Osteocyte (in vitro differentiated cells): ENCODE measurements at regions not wholly inside any gene's neighbourhood (a gene's known extent, or its start where the extent isn't known, plus 50 kb on each side); places are given as distances from the start of the nearest gene placed in this dataset.

ENCODE experiments used
- DNase-seq: peaks from one replicate; pipeline ENCODE4 v3.0.0; 2021; ENCODE audit warnings: mixed read lengths; ENCODE audit not compliant: unreplicated experiment; ENCODE audit errors: extremely low spot score
- H3K27ac Mint-ChIP-seq: one replicate; pipeline ENCODE4 v1.8.0; 2021; ENCODE audit warnings: mild to moderate bottlenecking, mixed read lengths; ENCODE audit not compliant: unreplicated experiment
- H3K27me3 Mint-ChIP-seq: one replicate; pipeline ENCODE4 v1.8.0; 2021; ENCODE audit warnings: mixed read lengths; ENCODE audit not compliant: unreplicated experiment
- H3K36me3 Mint-ChIP-seq: one replicate; pipeline ENCODE4 v1.8.0; 2021; ENCODE audit warnings: mixed read lengths; ENCODE audit not compliant: unreplicated experiment
- H3K4me1 Mint-ChIP-seq: one replicate; pipeline ENCODE4 v1.8.0; 2021; ENCODE audit warnings: mixed read lengths; ENCODE audit not compliant: unreplicated experiment
- H3K4me3 Mint-ChIP-seq: one replicate; pipeline ENCODE4 v1.8.0; 2021; ENCODE audit warnings: mild to moderate bottlenecking, moderate library complexity, mixed read lengths; ENCODE audit not compliant: unreplicated experiment
- H3K9me3 Mint-ChIP-seq: one replicate; pipeline ENCODE4 v1.8.0; 2021; ENCODE audit warnings: mixed read lengths; ENCODE audit not compliant: unreplicated experiment
- TF ChIP-seq, protein P1 (sequence below): fragments of 200-600 bp; sonication (generic); IDR thresholded peaks from 2 replicates; pipeline ENCODE4 v1.5.0; 2021; ENCODE audit warnings: antibody characterized with exemption, mild to moderate bottlenecking, moderate library complexity

DNA sequence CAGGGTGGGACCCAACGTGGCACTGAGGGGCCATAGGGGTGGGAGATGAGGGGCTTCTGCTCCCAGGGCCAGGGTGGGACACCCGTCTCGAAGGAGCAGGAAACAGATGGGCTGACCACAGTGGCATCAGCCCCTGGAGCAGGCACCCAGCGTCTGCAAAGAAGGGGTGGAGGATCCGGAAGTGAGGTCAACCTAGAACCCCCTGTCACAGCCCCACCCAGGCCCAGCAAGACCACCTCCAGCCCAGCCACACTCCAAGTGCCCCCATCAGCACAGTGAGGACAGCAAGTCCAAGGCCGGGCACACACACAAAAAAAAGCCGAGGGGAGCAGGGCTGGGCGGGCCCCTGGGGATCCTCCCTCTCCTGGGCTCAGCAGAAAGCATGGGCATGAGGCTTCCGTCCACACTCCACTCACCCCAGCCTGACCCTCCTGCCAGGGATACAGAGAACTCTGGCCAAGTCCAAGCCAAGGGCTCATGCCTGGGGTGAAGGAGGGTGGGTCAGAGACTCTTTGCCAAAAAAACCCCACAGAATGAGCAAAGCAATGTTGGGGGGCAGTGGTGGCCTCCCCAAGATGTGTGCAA lies 111.0 kb downstream of the FOXL3 start:
- peaks cover 28% of the 10 kb centered on the region for H3K9me3 Mint-ChIP-seq
- no peak overlapping the region for H3K4me3 Mint-ChIP-seq
- no peak overlapping the region for H3K27ac Mint-ChIP-seq
- TF ChIP-seq, protein P1, sequence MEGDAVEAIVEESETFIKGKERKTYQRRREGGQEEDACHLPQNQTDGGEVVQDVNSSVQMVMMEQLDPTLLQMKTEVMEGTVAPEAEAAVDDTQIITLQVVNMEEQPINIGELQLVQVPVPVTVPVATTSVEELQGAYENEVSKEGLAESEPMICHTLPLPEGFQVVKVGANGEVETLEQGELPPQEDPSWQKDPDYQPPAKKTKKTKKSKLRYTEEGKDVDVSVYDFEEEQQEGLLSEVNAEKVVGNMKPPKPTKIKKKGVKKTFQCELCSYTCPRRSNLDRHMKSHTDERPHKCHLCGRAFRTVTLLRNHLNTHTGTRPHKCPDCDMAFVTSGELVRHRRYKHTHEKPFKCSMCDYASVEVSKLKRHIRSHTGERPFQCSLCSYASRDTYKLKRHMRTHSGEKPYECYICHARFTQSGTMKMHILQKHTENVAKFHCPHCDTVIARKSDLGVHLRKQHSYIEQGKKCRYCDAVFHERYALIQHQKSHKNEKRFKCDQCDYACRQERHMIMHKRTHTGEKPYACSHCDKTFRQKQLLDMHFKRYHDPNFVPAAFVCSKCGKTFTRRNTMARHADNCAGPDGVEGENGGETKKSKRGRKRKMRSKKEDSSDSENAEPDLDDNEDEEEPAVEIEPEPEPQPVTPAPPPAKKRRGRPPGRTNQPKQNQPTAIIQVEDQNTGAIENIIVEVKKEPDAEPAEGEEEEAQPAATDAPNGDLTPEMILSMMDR = no peak
- H3K4me1 Mint-ChIP-seq = peaks cover 2% of the 10 kb centered on the region
- peaks cover 10% of the 10 kb centered on the region for H3K36me3 Mint-ChIP-seq
- no peak for DNase-seq
- peaks cover 51% of the 10 kb centered on the region for H3K27me3 Mint-ChIP-seq

DNA sequence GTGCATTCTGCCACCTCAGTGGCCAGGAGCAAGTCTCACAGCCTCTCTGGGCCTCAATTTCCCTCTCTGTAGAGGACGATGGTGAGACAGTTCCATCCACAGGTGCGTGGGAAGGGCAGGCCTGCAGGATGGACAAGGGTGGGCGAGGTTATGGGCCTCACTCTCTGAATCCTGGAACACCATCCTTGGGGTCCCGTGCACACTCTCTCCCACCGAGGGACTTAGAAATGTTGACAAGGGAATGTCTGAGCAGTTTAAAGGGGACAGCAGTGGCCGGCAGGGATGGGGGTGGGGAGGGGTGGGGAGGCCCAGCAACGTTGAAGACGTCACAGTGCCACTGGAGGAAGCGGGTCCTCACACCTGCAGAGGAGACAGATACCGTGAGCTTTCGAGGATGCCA lies 111.5 kb downstream of the FOXL3 start:
- H3K9me3 Mint-ChIP-seq = peaks cover 23% of the 10 kb centered on the region
- H3K27me3 Mint-ChIP-seq = peaks cover 51% of the 10 kb centered on the region
- no peak overlapping the region for H3K4me3 Mint-ChIP-seq
- DNase-seq = no peak
- peaks cover 6% of the 10 kb centered on the region for H3K36me3 Mint-ChIP-seq
- TF ChIP-seq, protein P1 = no peak
- peaks cover 2% of the 10 kb centered on the region for H3K4me1 Mint-ChIP-seq
- H3K27ac Mint-ChIP-seq = no peak overlapping the region

DNA sequence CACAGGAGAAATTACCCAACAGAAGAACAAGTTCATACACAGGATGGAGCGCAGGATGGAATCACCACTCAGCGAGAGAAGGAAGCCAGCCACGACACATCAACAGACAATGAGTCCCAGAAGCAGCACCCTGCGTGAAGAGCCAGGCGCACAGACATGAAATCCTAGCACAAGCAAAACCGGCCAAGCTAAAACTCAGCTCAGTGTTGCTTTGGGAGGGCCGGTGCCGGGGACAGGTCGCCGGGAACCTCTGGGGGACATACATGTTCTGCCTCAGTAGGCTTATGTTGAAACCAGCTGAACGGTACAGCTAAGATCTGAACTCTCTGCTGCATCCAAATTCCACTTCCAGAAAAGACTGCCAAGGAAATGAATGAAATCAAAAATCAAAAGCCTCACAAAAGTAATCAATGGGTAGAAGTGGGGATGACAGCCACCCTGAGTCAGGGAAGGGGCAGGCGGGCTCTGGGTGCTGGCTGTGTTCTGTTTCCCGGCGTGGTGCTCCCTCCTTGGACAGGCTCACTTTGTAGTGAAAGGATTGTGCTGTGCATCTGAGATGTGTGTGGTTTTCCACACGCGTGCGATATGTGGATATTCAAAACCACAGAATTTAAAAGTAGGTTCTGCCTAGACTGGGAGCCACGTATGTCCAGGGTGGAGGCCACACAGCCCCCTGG lies 114.7 kb downstream of the PDGFA start:
- Mint-ChIP-seq H3K27me3 (peaks cover 46% of the 10 kb centered on the region), H3K27ac (no peak overlapping the region), H3K4me1 (peaks cover 2% of the 10 kb centered on the region), H3K9me3 (no peaks in the 10 kb centered on the region), H3K36me3 (no peaks in the 10 kb centered on the region), H3K4me3 (no peak overlapping the region)
- DNase-seq = no peak
- TF ChIP-seq, protein P1 = no peak

DNA sequence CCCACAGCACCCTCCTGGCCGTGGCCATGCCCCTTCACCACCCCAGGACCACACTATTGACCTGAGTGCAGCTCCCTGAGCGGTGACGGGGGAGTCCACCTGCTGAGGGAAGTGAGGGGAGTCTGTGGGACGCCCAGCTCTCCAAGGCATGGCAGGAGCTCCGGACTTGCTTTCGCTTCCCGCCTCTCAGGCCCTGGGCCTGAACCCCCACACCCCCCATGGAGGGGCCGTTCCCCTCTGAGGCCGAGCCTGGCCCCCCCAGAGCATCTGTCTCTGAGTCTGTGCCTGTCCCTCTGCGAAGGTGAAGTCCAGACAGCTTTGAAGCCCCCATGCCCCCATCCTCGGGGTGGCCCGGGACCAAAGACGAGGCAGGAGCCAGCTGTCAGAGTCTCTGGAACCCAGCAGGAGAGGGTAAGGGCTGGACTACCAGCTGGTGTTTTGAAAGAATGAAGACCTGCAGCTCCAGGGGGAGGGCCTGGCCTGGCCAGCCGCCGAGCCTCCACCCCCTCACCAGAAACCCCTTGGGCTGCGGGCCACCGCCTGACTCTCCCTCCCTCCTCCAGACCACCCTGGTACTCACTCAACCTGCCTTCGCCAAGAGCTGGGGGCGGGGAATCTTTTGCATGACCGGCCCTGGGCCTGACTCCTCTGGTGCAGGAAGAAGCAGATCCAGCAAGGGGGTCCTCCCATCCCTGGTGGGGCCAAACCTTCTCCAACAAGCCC lies 114.0 kb downstream of the PDGFA start:
- TF ChIP-seq, protein P1 = no peak
- Mint-ChIP-seq H3K4me1 (peaks cover 2% of the 10 kb centered on the region), H3K4me3 (no peak overlapping the region), H3K27me3 (peaks cover 50% of the 10 kb centered on the region), H3K27ac (no peak overlapping the region), H3K36me3 (no peaks in the 10 kb centered on the region), H3K9me3 (no peaks in the 10 kb centered on the region)
- no peak for DNase-seq
